Skeletal muscle tissue (tissue), 3 donors: ENCODE measurements at regions not wholly inside any gene's neighbourhood (a gene's known extent, or its start where the extent isn't known, plus 50 kb on each side); places are given as distances from the start of the nearest gene placed in this dataset.
"Not testable (repeated sequence)": the region's sequence is repeated elsewhere in the genome, so short reads cannot be mapped to it uniquely, and the experiment has no call there.

ENCODE experiments used
- H3K27ac ChIP-seq: one replicate; pipeline ENCODE4 v1.7.0; 2013; ENCODE audit warnings: mild to moderate bottlenecking, low read depth, low read length, inconsistent platforms
- H3K27me3 ChIP-seq, 3 donors: one replicate each; pipeline ENCODE4 v1.7.0; 2013; ENCODE audit warnings: low read length in 3 of 3; ENCODE audit not compliant: control insufficient read depth in 3 of 3, insufficient read depth in 3 of 3
- H3K36me3 ChIP-seq, 3 donors: one replicate each; pipeline ENCODE4 v1.7.0; 2013; ENCODE audit warnings: low read length in 3 of 3; ENCODE audit not compliant: control insufficient read depth in 3 of 3, insufficient read depth in 3 of 3
- H3K4me1 ChIP-seq, 3 donors: one replicate each; pipeline ENCODE4 v1.7.0; 2013; ENCODE audit warnings: low read length in 3 of 3, mild to moderate bottlenecking in 3 of 3; ENCODE audit not compliant: control insufficient read depth in 3 of 3, insufficient read depth in 3 of 3
- H3K4me3 ChIP-seq, 3 donors: one replicate each; pipeline ENCODE4 v1.7.0; 2013; ENCODE audit warnings: low read length in 3 of 3
- H3K9ac ChIP-seq, 3 donors: one replicate each; pipeline ENCODE4 v1.7.0; 2013; ENCODE audit warnings: low read length in 3 of 3, mild to moderate bottlenecking in 3 of 3, moderate library complexity in 2 of 3, low read depth in 1 of 3
- H3K9me3 ChIP-seq, 3 donors: one replicate each; pipeline ENCODE4 v1.7.0; 2013; ENCODE audit warnings: low read length in 3 of 3; ENCODE audit not compliant: control insufficient read depth in 3 of 3
- donor health status: Osteomylitis.

- H3K9me3 ChIP-seq, result no peaks in the 10 kb centered on the region
- no peak overlapping the region for H3K9ac ChIP-seq
- H3K36me3 ChIP-seq, result no peaks in the 10 kb centered on the region
- H3K4me3 ChIP-seq, result no peak overlapping the region
- H3K4me1 ChIP-seq, result no peaks in the 10 kb centered on the region
- H3K27me3 ChIP-seq, result no peaks in the 10 kb centered on the region
- no peak overlapping the region for H3K27ac ChIP-seq
Measured at GRCh38 chr5:108543486-108543885, 161.6 kb upstream of the FBXL17 start.

GRCh38 chr5:108541836-108542235 is 159.9 kb upstream of the FBXL17 start:
- Histone ChIP-seq H3K27ac (no peak overlapping the region), H3K4me3 (no peak overlapping the region), H3K27me3 (no peaks in the 10 kb centered on the region), H3K9ac (no peak overlapping the region), H3K4me1 (no peaks in the 10 kb centered on the region), H3K9me3 (no peaks in the 10 kb centered on the region), H3K36me3 (no peaks in the 10 kb centered on the region)

GRCh38 chr5:108536321-108536720 is 154.4 kb upstream of the FBXL17 start:
- Histone ChIP-seq H3K36me3 (no peaks in the 10 kb centered on the region), H3K4me3 (no peak overlapping the region), H3K9me3 (no peaks in the 10 kb centered on the region), H3K9ac (no peak overlapping the region), H3K4me1 (no peaks in the 10 kb centered on the region), H3K27ac (no peak overlapping the region), H3K27me3 (no peaks in the 10 kb centered on the region)

GRCh38 chr5:108532129-108532445 is 150.2 kb upstream of the FBXL17 start:
- not testable (repeated sequence) for H3K27ac ChIP-seq

GRCh38 chr5:108531367-108532128 is 149.7 kb upstream of the FBXL17 start:
- no peaks in the 10 kb centered on the region for H3K4me1 ChIP-seq
- no peak overlapping the region for H3K4me3 ChIP-seq
- H3K36me3 ChIP-seq, result no peaks in the 10 kb centered on the region
- H3K9ac ChIP-seq, result no peak overlapping the region
- H3K27ac ChIP-seq, result no peak overlapping the region
- no peaks in the 10 kb centered on the region for H3K9me3 ChIP-seq
- H3K27me3 ChIP-seq, result no peaks in the 10 kb centered on the region

More at GRCh38 chr5:108532129-108532445, 150.2 kb upstream of the FBXL17 start:
- H3K9me3 ChIP-seq, H3K9ac ChIP-seq, H3K36me3 ChIP-seq, H3K4me1 ChIP-seq, H3K27me3 ChIP-seq, H3K4me3 ChIP-seq: not testable (repeated sequence)

- Histone ChIP-seq H3K4me1 (no peaks in the 10 kb centered on the region), H3K9me3 (no peaks in the 10 kb centered on the region), H3K27me3 (no peaks in the 10 kb centered on the region), H3K4me3 (no peak overlapping the region), H3K36me3 (no peaks in the 10 kb centered on the region), H3K27ac (no peak overlapping the region), H3K9ac (no peak overlapping the region)
Measured at GRCh38 chr5:108530706-108531105, 148.8 kb upstream of the FBXL17 start.

GRCh38 chr5:108529381-108529780 is 147.5 kb upstream of the FBXL17 start:
- Histone ChIP-seq H3K36me3 (no peaks in the 10 kb centered on the region), H3K27me3 (no peaks in the 10 kb centered on the region), H3K27ac (no peak overlapping the region), H3K4me1 (no peaks in the 10 kb centered on the region), H3K9ac (no peak overlapping the region), H3K9me3 (no peaks in the 10 kb centered on the region), H3K4me3 (no peak overlapping the region)

GRCh38 chr5:108528655-108529054 is 146.8 kb upstream of the FBXL17 start:
- Histone ChIP-seq H3K27me3 (no peaks in the 10 kb centered on the region), H3K4me3 (no peak overlapping the region), H3K9ac (no peak overlapping the region), H3K36me3 (no peaks in the 10 kb centered on the region), H3K9me3 (no peaks in the 10 kb centered on the region), H3K4me1 (no peaks in the 10 kb centered on the region), H3K27ac (no peak overlapping the region)

GRCh38 chr5:108524564-108524963 is 142.7 kb upstream of the FBXL17 start:
- Histone ChIP-seq H3K4me1 (no peaks in the 10 kb centered on the region), H3K9me3 (no peaks in the 10 kb centered on the region), H3K9ac (no peak overlapping the region), H3K36me3 (no peaks in the 10 kb centered on the region), H3K27me3 (no peaks in the 10 kb centered on the region), H3K4me3 (no peak overlapping the region), H3K27ac (no peak overlapping the region)

GRCh38 chr5:108523360-108523759 is 141.5 kb upstream of the FBXL17 start:
- Histone ChIP-seq H3K27ac (no peak overlapping the region), H3K9ac (no peak overlapping the region), H3K27me3 (no peaks in the 10 kb centered on the region), H3K36me3 (no peaks in the 10 kb centered on the region), H3K4me1 (no peaks in the 10 kb centered on the region), H3K9me3 (no peaks in the 10 kb centered on the region), H3K4me3 (no peak overlapping the region)
